Mesenchymal stem cell (in vitro differentiated cells and primary cell): ENCODE measurements at regions not wholly inside any gene's neighbourhood (a gene's known extent, or its start where the extent isn't known, plus 50 kb on each side); places are given as distances from the start of the nearest gene placed in this dataset.

Source experiments
- DNase-seq: peaks from one replicate; pipeline ENCODE4 v3.0.0-alpha.2; 2013
- H2AFZ ChIP-seq: one replicate; pipeline ENCODE4 v1.6.1; 2013; ENCODE audit warnings: low read depth, mild to moderate bottlenecking, control low read depth, inconsistent platforms, low read length, moderate library complexity
- H2AK5ac ChIP-seq: 2 replicates; pipeline ENCODE4 v1.6.1; 2013; ENCODE audit warnings: low read length, moderate library complexity, mild to moderate bottlenecking, inconsistent platforms; ENCODE audit not compliant: severe bottlenecking
- H2BK120ac ChIP-seq: one replicate; pipeline ENCODE4 v1.6.1; 2013; ENCODE audit warnings: low read depth, mild to moderate bottlenecking, inconsistent platforms, low read length, moderate library complexity
- H2BK12ac ChIP-seq, 2 experiments: one replicate each; pipeline ENCODE4 v1.6.1; 2013; ENCODE audit warnings: inconsistent platforms in 2 of 2, low read length in 2 of 2, mild to moderate bottlenecking in 2 of 2, moderate library complexity in 2 of 2, control low read depth in 1 of 2
- H2BK15ac ChIP-seq: one replicate; pipeline ENCODE4 v1.6.1; 2013; ENCODE audit warnings: mild to moderate bottlenecking, low read depth, inconsistent platforms; ENCODE audit not compliant: poor library complexity, severe bottlenecking
- H2BK5ac ChIP-seq: 2 replicates; pipeline ENCODE4 v1.6.1; 2013; ENCODE audit warnings: low read depth, mild to moderate bottlenecking, low read length, control low read depth, inconsistent platforms; ENCODE audit not compliant: poor library complexity, severe bottlenecking
- H3K14ac ChIP-seq, 2 experiments: one replicate each; pipeline ENCODE4 v1.6.1; 2013; ENCODE audit warnings: inconsistent platforms in 2 of 2, low read length in 2 of 2, control low read depth in 1 of 2, mild to moderate bottlenecking in 1 of 2, moderate library complexity in 1 of 2
- H3K18ac ChIP-seq, 2 experiments: one replicate each; pipeline ENCODE4 v1.6.1; 2013; ENCODE audit warnings: inconsistent platforms in 2 of 2, low read length in 2 of 2, control low read depth in 1 of 2, low read depth in 1 of 2, mild to moderate bottlenecking in 1 of 2
- H3K23ac ChIP-seq, 2 experiments: one replicate each; pipeline ENCODE4 v1.6.1; 2013; ENCODE audit warnings: inconsistent platforms in 2 of 2, low read length in 2 of 2, mild to moderate bottlenecking in 2 of 2, moderate library complexity in 2 of 2, control low read depth in 1 of 2
- H3K27ac ChIP-seq: 2 replicates; pipeline ENCODE4 v1.5.1; 2013; ENCODE audit warnings: mild to moderate bottlenecking, moderate library complexity, low read length, control low read depth, inconsistent platforms; ENCODE audit not compliant: poor library complexity, severe bottlenecking
- H3K27me3 ChIP-seq, 2 experiments: 2 replicates each; pipeline versions ENCODE4 v1.6.1 to v1.7.0; 2013; ENCODE audit warnings: low read length in 2 of 2, mild to moderate bottlenecking in 2 of 2, moderate library complexity in 2 of 2, control low read depth in 1 of 2, inconsistent platforms in 1 of 2; ENCODE audit not compliant: control insufficient read depth in 1 of 2, insufficient read depth in 1 of 2
- H3K36me3 ChIP-seq, 2 experiments: 2 replicates each; pipeline versions ENCODE4 v1.6.1 to v1.7.0; 2013; ENCODE audit warnings: low read length in 2 of 2, control low read depth in 1 of 2, inconsistent platforms in 1 of 2, low read depth in 1 of 2, mild to moderate bottlenecking in 1 of 2; ENCODE audit not compliant: insufficient read depth in 2 of 2, control insufficient read depth in 1 of 2
- H3K4ac ChIP-seq, 2 experiments: one replicate each; pipeline ENCODE4 v1.6.1; 2013; ENCODE audit warnings: inconsistent platforms in 2 of 2, low read length in 2 of 2, mild to moderate bottlenecking in 2 of 2, moderate library complexity in 2 of 2, control low read depth in 1 of 2, low read depth in 1 of 2
- H3K4me1 ChIP-seq: 2 replicates; pipeline ENCODE4 v1.6.1; 2013; ENCODE audit warnings: low read depth, low read length, control low read depth; ENCODE audit not compliant: control insufficient read depth, insufficient read depth
- H3K4me2 ChIP-seq: 2 replicates; pipeline ENCODE4 v1.6.1; 2013; ENCODE audit warnings: low read length, mild to moderate bottlenecking, inconsistent platforms; ENCODE audit not compliant: poor library complexity, severe bottlenecking
- H3K4me3 ChIP-seq, 2 experiments: 2 replicates each; pipeline versions ENCODE4 v1.5.1 to v1.7.0; 2013; ENCODE audit warnings: low read length in 2 of 2, mild to moderate bottlenecking in 2 of 2, control low read depth in 1 of 2, low read depth in 1 of 2; ENCODE audit not compliant: insufficient read depth in 1 of 2
- H3K79me1 ChIP-seq: replicated peaks from 2 replicates; pipeline ENCODE4 v1.6.1; 2013; ENCODE audit warnings: mild to moderate bottlenecking, control low read depth, low read length, inconsistent platforms; ENCODE audit not compliant: poor library complexity, severe bottlenecking
- H3K9ac ChIP-seq: 2 replicates; pipeline ENCODE4 v1.7.0; 2013; ENCODE audit warnings: mild to moderate bottlenecking, low read length, moderate library complexity
- H3K9me3 ChIP-seq: 2 replicates; pipeline ENCODE4 v1.7.0; 2013; ENCODE audit warnings: mild to moderate bottlenecking, low read length; ENCODE audit not compliant: control insufficient read depth
- H4K8ac ChIP-seq: one replicate; pipeline ENCODE4 v1.6.1; 2013; ENCODE audit warnings: inconsistent platforms, mild to moderate bottlenecking, low read length, moderate library complexity
- H4K91ac ChIP-seq: one replicate; pipeline ENCODE4 v1.6.1; 2013; ENCODE audit warnings: mild to moderate bottlenecking, low read length, inconsistent platforms
- WGBS: methylation state at CpG from one replicate; pipeline ENCODE4 v1.1.7; 2013; ENCODE audit warnings: mixed read lengths; 5-methylcytosine and 5-hydroxymethylcytosine counted together

GRCh38 chr7:126368-126767 is 66.0 kb upstream of the FAM20C start:
- peaks cover 0 to 12% of the 10 kb centered on the region in 2 experiments for H3K27me3 ChIP-seq
- DNase-seq: no peak

GRCh38 chr7:127064-127598 is 65.2 kb upstream of the FAM20C start:
- no peak overlapping the region for H3K4me3 ChIP-seq
- H2AFZ ChIP-seq: no peak overlapping the region
- no peak overlapping the region for H4K8ac ChIP-seq
- no peak overlapping the region for H3K27ac ChIP-seq
- H3K27me3 ChIP-seq: peaks cover 0 to 15% of the 10 kb centered on the region in 2 experiments
- no peak overlapping the region for H3K9ac ChIP-seq
- H2BK120ac ChIP-seq: no peak overlapping the region
- no peak overlapping the region for H3K4ac ChIP-seq
- no peaks in the 10 kb centered on the region for H3K9me3 ChIP-seq
- DNase-seq: no peak
- H3K4me1 ChIP-seq: no peaks in the 10 kb centered on the region
- no peak overlapping the region for H3K14ac ChIP-seq
- H4K91ac ChIP-seq: no peak overlapping the region
- no peaks in the 10 kb centered on the region for H3K36me3 ChIP-seq
- H2BK12ac ChIP-seq: no peak overlapping the region
- H3K18ac ChIP-seq: no peak overlapping the region
- no peaks in the 10 kb centered on the region for H3K79me1 ChIP-seq
- no peak overlapping the region for H2BK15ac ChIP-seq
- no peak overlapping the region for H2AK5ac ChIP-seq
- H3K23ac ChIP-seq: no peak overlapping the region
- WGBS: 92% methylated on average over 14 of the region's 14 CpGs
- no peak overlapping the region for H3K4me2 ChIP-seq
- no peak overlapping the region for H2BK5ac ChIP-seq

More at GRCh38 chr7:126368-126767, 66.0 kb upstream of the FAM20C start:
- no peak overlapping the region for H2AFZ ChIP-seq
- no peak overlapping the region for H3K4me3 ChIP-seq
- H4K8ac ChIP-seq: no peak overlapping the region
- H3K79me1 ChIP-seq: no peaks in the 10 kb centered on the region
- no peak overlapping the region for H3K14ac ChIP-seq
- H2BK12ac ChIP-seq: no peak overlapping the region
- no peaks in the 10 kb centered on the region for H3K4me1 ChIP-seq
- H3K18ac ChIP-seq: no peak overlapping the region
- H2AK5ac ChIP-seq: no peak overlapping the region
- no peak overlapping the region for H3K23ac ChIP-seq
- no peak overlapping the region for H2BK15ac ChIP-seq
- no peak overlapping the region for H4K91ac ChIP-seq
- H3K4ac ChIP-seq: no peak overlapping the region
- no peaks in the 10 kb centered on the region for H3K36me3 ChIP-seq
- no peak overlapping the region for H3K27ac ChIP-seq
- no peak overlapping the region for H2BK120ac ChIP-seq
- H2BK5ac ChIP-seq: no peak overlapping the region
- H3K9ac ChIP-seq: no peak overlapping the region
- 93% methylated on average over 3 of the region's 3 CpGs for WGBS
- H3K4me2 ChIP-seq: no peak overlapping the region
- H3K9me3 ChIP-seq: no peaks in the 10 kb centered on the region

- no peak overlapping the region for H2BK15ac ChIP-seq
- no peaks in the 10 kb centered on the region for H3K4me1 ChIP-seq
- H4K8ac ChIP-seq: no peak overlapping the region
- no peak overlapping the region for H2BK12ac ChIP-seq
- no peaks in the 10 kb centered on the region for H3K9me3 ChIP-seq
- H3K4ac ChIP-seq: no peak overlapping the region
- no peaks in the 10 kb centered on the region for H3K79me1 ChIP-seq
- H3K4me3 ChIP-seq: no peak overlapping the region
- no peaks in the 10 kb centered on the region for H3K36me3 ChIP-seq
- H3K18ac ChIP-seq: no peak overlapping the region
- H3K27me3 ChIP-seq: peaks cover 0 to 15% of the 10 kb centered on the region in 2 experiments
- DNase-seq: no peak
- no peak overlapping the region for H3K23ac ChIP-seq
- H2AK5ac ChIP-seq: no peak overlapping the region
- H2BK5ac ChIP-seq: no peak overlapping the region
- H3K14ac ChIP-seq: no peak overlapping the region
- WGBS: 83% methylated on average over 23 of the region's 23 CpGs
- no peak overlapping the region for H4K91ac ChIP-seq
- H3K9ac ChIP-seq: no peak overlapping the region
- no peak overlapping the region for H3K4me2 ChIP-seq
- no peak overlapping the region for H3K27ac ChIP-seq
- no peak overlapping the region for H2AFZ ChIP-seq
- no peak overlapping the region for H2BK120ac ChIP-seq
Measured at GRCh38 chr7:128171-129080, 63.9 kb upstream of the FAM20C start.

GRCh38 chr7:129366-130221 is 62.8 kb upstream of the FAM20C start:
- no peak overlapping the region for H2AK5ac ChIP-seq
- H3K9ac ChIP-seq: peak overlapping the region; percentile 56
- no peak overlapping the region for H3K23ac ChIP-seq
- no peaks in the 10 kb centered on the region for H3K4me1 ChIP-seq
- no peak overlapping the region for H2BK5ac ChIP-seq
- H3K27me3 ChIP-seq: peaks cover 0 to 15% of the 10 kb centered on the region in 2 experiments
- H3K79me1 ChIP-seq: no peaks in the 10 kb centered on the region
- H2AFZ ChIP-seq: no peak overlapping the region
- no peaks in the 10 kb centered on the region for H3K36me3 ChIP-seq
- DNase-seq: no peak
- H3K4me2 ChIP-seq: no peak overlapping the region
- no peak overlapping the region for H3K14ac ChIP-seq
- H3K9me3 ChIP-seq: no peaks in the 10 kb centered on the region
- no peak overlapping the region for H4K8ac ChIP-seq
- H2BK120ac ChIP-seq: no peak overlapping the region
- no peak overlapping the region for H4K91ac ChIP-seq
- H2BK15ac ChIP-seq: no peak overlapping the region
- H2BK12ac ChIP-seq: no peak overlapping the region
- H3K4ac ChIP-seq: no peak overlapping the region
- H3K18ac ChIP-seq: no peak overlapping the region
- WGBS: 93% methylated on average over 22 of the region's 22 CpGs
- no peak overlapping the region for H3K27ac ChIP-seq
- H3K4me3 ChIP-seq: peak overlapping the region in 1 of 2 experiments; percentile 61
